H9 (cell line): ENCODE measurements at regions not wholly inside any gene's neighbourhood (a gene's known extent, or its start where the extent isn't known, plus 50 kb on each side); places are given as distances from the start of the nearest gene placed in this dataset.

Experiments
- DNase-seq: peaks from one replicate; pipeline ENCODE4 v3.0.0-alpha.2; 2017
- H2AFZ ChIP-seq: one replicate; pipeline ENCODE4 v1.6.1; 2013; ENCODE audit warnings: mild to moderate bottlenecking, low read length, control low read depth, moderate library complexity
- H2AK5ac ChIP-seq: 2 replicates; pipeline ENCODE4 v1.6.1; 2013; ENCODE audit warnings: low read length, control low read depth, mixed read lengths; ENCODE audit not compliant: insufficient read length
- H2BK120ac ChIP-seq: one replicate; pipeline ENCODE4 v1.6.1; 2013; ENCODE audit warnings: low read depth, mild to moderate bottlenecking, low read length, control low read depth, inconsistent platforms; ENCODE audit not compliant: poor library complexity, severe bottlenecking
- H2BK12ac ChIP-seq: 2 replicates; pipeline ENCODE4 v1.6.1; 2013; ENCODE audit warnings: low read length, control low read depth, mixed read lengths, low read depth; ENCODE audit not compliant: insufficient read length
- H2BK15ac ChIP-seq: 2 replicates; pipeline ENCODE4 v1.6.1; 2013; ENCODE audit warnings: low read depth, low read length, control low read depth
- H2BK20ac ChIP-seq: one replicate; pipeline ENCODE4 v1.6.1; 2013; ENCODE audit warnings: low read depth, mild to moderate bottlenecking, low read length, control low read depth, inconsistent platforms; ENCODE audit not compliant: poor library complexity, severe bottlenecking
- H2BK5ac ChIP-seq: 2 replicates; pipeline ENCODE4 v1.6.1; 2013; ENCODE audit warnings: low read length, control low read depth, mixed read lengths; ENCODE audit not compliant: insufficient read length
- H3K14ac ChIP-seq: 2 replicates; pipeline ENCODE4 v1.6.1; 2013; ENCODE audit warnings: low read length, control low read depth; ENCODE audit not compliant: insufficient read depth
- H3K18ac ChIP-seq: 2 replicates; pipeline ENCODE4 v1.6.1; 2013; ENCODE audit warnings: low read depth, mild to moderate bottlenecking, mixed read lengths, low read length, control low read depth; ENCODE audit not compliant: insufficient read length
- H3K23ac ChIP-seq: 2 replicates; pipeline ENCODE4 v1.6.1; 2013; ENCODE audit warnings: low read length, control low read depth, mixed read lengths, low read depth; ENCODE audit not compliant: insufficient read length
- H3K23me2 ChIP-seq: 2 replicates; pipeline ENCODE4 v1.6.1; 2013; ENCODE audit warnings: low read depth, mild to moderate bottlenecking, mixed read lengths, low read length, control low read depth; ENCODE audit not compliant: insufficient read length, poor library complexity, severe bottlenecking
- H3K27ac ChIP-seq: 2 replicates; pipeline ENCODE4 v1.5.1; 2013; ENCODE audit warnings: low read length, control low read depth, mixed read lengths, low read depth; ENCODE audit not compliant: insufficient read length
- H3K27me3 ChIP-seq: 2 replicates; pipeline ENCODE4 v1.6.1; 2013; ENCODE audit warnings: low read length, control low read depth, inconsistent platforms; ENCODE audit not compliant: insufficient read depth
- H3K4ac ChIP-seq: 2 replicates; pipeline ENCODE4 v1.6.1; 2013; ENCODE audit warnings: low read depth, mild to moderate bottlenecking, control low read depth, inconsistent platforms, low read length, moderate library complexity
- H3K4me1 ChIP-seq: 2 replicates; pipeline ENCODE4 v1.6.1; 2013; ENCODE audit warnings: low read length, control low read depth, inconsistent platforms; ENCODE audit not compliant: insufficient read depth
- H3K4me2 ChIP-seq: 2 replicates; pipeline ENCODE4 v1.6.1; 2013; ENCODE audit warnings: low read length, control low read depth, mixed read lengths; ENCODE audit not compliant: insufficient read length, insufficient read depth
- H3K56ac ChIP-seq: 2 replicates; pipeline ENCODE4 v1.6.1; 2013; ENCODE audit warnings: low read depth, mild to moderate bottlenecking, mixed read lengths, low read length, control low read depth; ENCODE audit not compliant: insufficient read length
- H3K79me1 ChIP-seq: 2 replicates; pipeline ENCODE4 v1.6.1; 2013; ENCODE audit warnings: low read depth, mild to moderate bottlenecking, moderate library complexity, low read length, control low read depth, inconsistent platforms; ENCODE audit not compliant: insufficient read depth, poor library complexity, severe bottlenecking
- H3K79me2 ChIP-seq: 2 replicates; pipeline ENCODE4 v1.6.1; 2013; ENCODE audit warnings: low read length, control low read depth, inconsistent platforms; ENCODE audit not compliant: insufficient read depth
- H3K9ac ChIP-seq: 2 replicates; pipeline ENCODE4 v1.6.1; 2013; ENCODE audit warnings: low read length, control low read depth, mixed read lengths; ENCODE audit not compliant: insufficient read length; ENCODE audit errors: extremely low read depth
- H3K9me3 ChIP-seq: one replicate; pipeline ENCODE4 v1.6.1; 2013; ENCODE audit warnings: low read depth, low read length, inconsistent platforms; ENCODE audit not compliant: control insufficient read depth
- H3T11ph ChIP-seq: one replicate; pipeline ENCODE4 v1.6.1; 2013; ENCODE audit warnings: mild to moderate bottlenecking, low read length, control low read depth, inconsistent platforms
- H4K20me1 ChIP-seq: one replicate; pipeline ENCODE4 v1.6.1; 2013; ENCODE audit not compliant: control insufficient read depth, insufficient read length, insufficient read depth
- H4K5ac ChIP-seq: 2 replicates; pipeline ENCODE4 v1.6.1; 2013; ENCODE audit warnings: low read depth, mild to moderate bottlenecking, mixed read lengths, low read length, control low read depth; ENCODE audit not compliant: insufficient read length
- H4K8ac ChIP-seq: replicated peaks from 2 replicates; pipeline ENCODE4 v1.6.1; 2013; ENCODE audit warnings: low read length, control low read depth, mixed read lengths, low read depth; ENCODE audit not compliant: insufficient read length
- H4K91ac ChIP-seq: 2 replicates; pipeline ENCODE4 v1.6.1; 2013; ENCODE audit warnings: low read depth, mild to moderate bottlenecking, moderate library complexity, mixed read lengths, low read length, control low read depth; ENCODE audit not compliant: insufficient read length
- H3K27ac Mint-ChIP-seq, 3 experiments: 2 replicates in 2 of 3; 3 replicates in 1 of 3; pipeline ENCODE4 v1.8.0; 2020 to 2021; ENCODE audit warnings: mixed read lengths in 3 of 3, mild to moderate bottlenecking in 1 of 3, moderate library complexity in 1 of 3
- H3K27me3 Mint-ChIP-seq: 2 replicates; pipeline ENCODE4 v1.8.0; 2021; ENCODE audit warnings: low read depth, mild to moderate bottlenecking, moderate library complexity, mixed read lengths
- H3K36me3 Mint-ChIP-seq, 3 experiments: 2 replicates in 2 of 3; 3 replicates in 1 of 3; pipeline ENCODE4 v1.8.0; 2020 to 2021; ENCODE audit warnings: low read depth in 3 of 3, mixed read lengths in 3 of 3; ENCODE audit not compliant: insufficient read depth in 1 of 3
- H3K4me1 Mint-ChIP-seq, 2 experiments: 2 replicates each; pipeline ENCODE4 v1.8.0; 2020; ENCODE audit warnings: mixed read lengths in 2 of 2
- H3K4me3 Mint-ChIP-seq, 2 experiments: 2 replicates in 1 of 2; 3 replicates in 1 of 2; pipeline ENCODE4 v1.8.0; 2020 to 2021; ENCODE audit warnings: mild to moderate bottlenecking in 2 of 2, mixed read lengths in 2 of 2, moderate library complexity in 1 of 2
- H3K9me3 Mint-ChIP-seq, 2 experiments: 2 replicates in 1 of 2; 3 replicates in 1 of 2; pipeline ENCODE4 v1.8.0; 2020; ENCODE audit warnings: mild to moderate bottlenecking in 2 of 2, mixed read lengths in 2 of 2, moderate library complexity in 1 of 2
- WGBS: extraction: QIAGEN DNeasy Blood & Tissue Kit; methylation state at CpG from one replicate; pipeline ENCODE4 v1.1.7; 2013; ENCODE audit warnings: missing lambda C conversion rate, low lambda C conversion rate, mixed read lengths; ENCODE audit not compliant: insufficient read length; ENCODE audit errors: extremely low coverage; 5-methylcytosine and 5-hydroxymethylcytosine counted together
- TF ChIP-seq, protein P1 (sequence below): fragments of 200-600 bp; sonication (generic); conservative IDR thresholded peaks from 3 replicates; pipeline ENCODE4 v1.8.0; 2021; ENCODE audit warnings: antibody characterized with exemption, mild to moderate bottlenecking

DNA sequence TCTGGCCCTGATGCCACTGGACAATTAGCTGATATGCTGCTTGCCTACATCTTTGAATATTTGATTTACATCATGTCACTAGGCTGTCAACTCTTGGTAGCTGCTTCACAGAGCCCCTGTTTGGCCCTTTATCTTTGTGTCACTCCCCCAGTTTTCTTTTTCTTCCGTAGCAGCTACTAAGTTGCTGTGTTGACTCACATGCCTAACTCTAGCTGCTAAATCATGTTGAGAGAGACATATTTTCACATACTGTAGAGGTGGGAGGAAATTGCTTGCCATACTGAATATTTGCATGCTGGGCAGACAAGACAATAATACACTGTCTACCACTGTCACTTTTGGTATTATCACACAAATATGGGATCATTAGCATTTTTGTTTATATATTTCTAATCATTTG is 147.1 kb upstream of the NOVA1 start:
- H3T11ph ChIP-seq = no peak overlapping the region
- H3K79me2 ChIP-seq = no peaks in the 10 kb centered on the region
- no peaks in the 10 kb centered on the region for H3K79me1 ChIP-seq
- H2BK15ac ChIP-seq = no peak overlapping the region
- H3K18ac ChIP-seq = no peak overlapping the region
- H3K56ac ChIP-seq = no peak overlapping the region
- Mint-ChIP-seq H3K4me3 (no peak overlapping the region), H3K27me3 (no peaks in the 10 kb centered on the region), H3K9me3 (no peaks in the 10 kb centered on the region; a peak in 1 of 5 replicates), H3K36me3 (no peaks in the 10 kb centered on the region), H3K4me1 (no peaks in the 10 kb centered on the region), H3K27ac (no peak overlapping the region)
- H3K23ac ChIP-seq = no peak overlapping the region
- no peak overlapping the region for H3K4ac ChIP-seq
- no peak overlapping the region for H3K14ac ChIP-seq
- no peak overlapping the region for H2BK20ac ChIP-seq
- no peaks in the 10 kb centered on the region for H3K27me3 ChIP-seq
- H2AFZ ChIP-seq = no peak overlapping the region
- H2BK120ac ChIP-seq = no peak overlapping the region
- H4K8ac ChIP-seq = no peak overlapping the region
- no peaks in the 10 kb centered on the region for H4K20me1 ChIP-seq
- no peaks in the 10 kb centered on the region for H3K4me1 ChIP-seq
- no peak overlapping the region for H2BK12ac ChIP-seq
- H3K27ac ChIP-seq = no peak overlapping the region
- no peak overlapping the region for H4K91ac ChIP-seq
- H3K23me2 ChIP-seq = no peaks in the 10 kb centered on the region
- TF ChIP-seq, protein P1, sequence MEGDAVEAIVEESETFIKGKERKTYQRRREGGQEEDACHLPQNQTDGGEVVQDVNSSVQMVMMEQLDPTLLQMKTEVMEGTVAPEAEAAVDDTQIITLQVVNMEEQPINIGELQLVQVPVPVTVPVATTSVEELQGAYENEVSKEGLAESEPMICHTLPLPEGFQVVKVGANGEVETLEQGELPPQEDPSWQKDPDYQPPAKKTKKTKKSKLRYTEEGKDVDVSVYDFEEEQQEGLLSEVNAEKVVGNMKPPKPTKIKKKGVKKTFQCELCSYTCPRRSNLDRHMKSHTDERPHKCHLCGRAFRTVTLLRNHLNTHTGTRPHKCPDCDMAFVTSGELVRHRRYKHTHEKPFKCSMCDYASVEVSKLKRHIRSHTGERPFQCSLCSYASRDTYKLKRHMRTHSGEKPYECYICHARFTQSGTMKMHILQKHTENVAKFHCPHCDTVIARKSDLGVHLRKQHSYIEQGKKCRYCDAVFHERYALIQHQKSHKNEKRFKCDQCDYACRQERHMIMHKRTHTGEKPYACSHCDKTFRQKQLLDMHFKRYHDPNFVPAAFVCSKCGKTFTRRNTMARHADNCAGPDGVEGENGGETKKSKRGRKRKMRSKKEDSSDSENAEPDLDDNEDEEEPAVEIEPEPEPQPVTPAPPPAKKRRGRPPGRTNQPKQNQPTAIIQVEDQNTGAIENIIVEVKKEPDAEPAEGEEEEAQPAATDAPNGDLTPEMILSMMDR = no peak
- H2BK5ac ChIP-seq = no peak overlapping the region
- H2AK5ac ChIP-seq = no peak overlapping the region
- WGBS = no CpG with 5 or more reads among the region's 1 CpG
- DNase-seq = no peak
- H3K9ac ChIP-seq = no peak overlapping the region
- no peak overlapping the region for H4K5ac ChIP-seq
- H3K9me3 ChIP-seq = no peaks in the 10 kb centered on the region
- H3K4me2 ChIP-seq = no peak overlapping the region
